ENCODE measurements at regions not wholly inside any gene's neighbourhood (a gene's known extent, or its start where the extent isn't known, plus 50 kb on each side); places are given as distances from the start of the nearest gene placed in this dataset.

- TF ChIP-seq YY1 (IDR thresholded peaks at IDR 0.05; ENCODE audit: borderline replicate concordance in 1 of 3, control insufficient read depth in 1 of 3, extremely low read depth in 1 of 3, insufficient read depth in 3 of 3, insufficient read length in 1 of 3, insufficient replicate concordance in 2 of 3, low read depth in 1 of 3, low read length in 2 of 3) = peak in 1 of 3 experiments; percentile 26
- TF ChIP-seq NFE2 (IDR thresholded peaks at IDR 0.05; ENCODE audit: low read depth) = peak; percentile 82
- TF ChIP-seq DPF2 (IDR thresholded peaks at IDR 0.05) = 0 out of 2 replicates have a peak, but pooled peaks have one; percentile 18
- 0 out of 2 replicates have a peak, but pooled peaks have one; percentile 33 for TF ChIP-seq SP1 (CRISPR knock-in tag; IDR thresholded peaks at IDR 0.05)
- 0 out of 4 replicates have a peak, but pooled peaks of 1 of the 2 experiments have one; percentile 63 for TF ChIP-seq TEAD1 (CRISPR knock-in tag; IDR thresholded peaks at IDR 0.05)
- 0 out of 2 replicates have a peak, but pooled peaks have one; percentile 2 for TF ChIP-seq FOSL1 (tag; conservative IDR thresholded peaks at IDR 0.05)
- no peak for TF ChIP-seq POLR2H (tag; IDR thresholded peaks at IDR 0.05; ENCODE audit: low read depth)
- TF ChIP-seq RAD21 (CRISPR knock-in tag; conservative IDR thresholded peaks at IDR 0.05 in 1 of 2, IDR thresholded peaks at IDR 0.05 in 1 of 2) = peak; percentile 20 to 29; a peak in 2 of 4 replicates
- peak; percentile 71 for TF ChIP-seq C11orf30 (IDR thresholded peaks at IDR 0.05; ENCODE audit: low read depth)
- peak; percentile 22; the same call in 1 of the 2 replicates for TF ChIP-seq ZNF316 (IDR thresholded peaks at IDR 0.05)
- TF ChIP-seq ATF1 (CRISPR knock-in tag; IDR thresholded peaks at IDR 0.05) = no peak
- TF ChIP-seq ATF1 (tag; IDR thresholded peaks at IDR 0.05) = peak; percentile 37; the same call in 1 of the 2 replicates
- no peak for TF ChIP-seq TCFL5 (CRISPR knock-in tag; conservative IDR thresholded peaks at IDR 0.05)
- peak in 2 of 3 experiments; percentile 17 to 33; a peak in 1 of 6 replicates for TF ChIP-seq CTCF (IDR thresholded peaks at IDR 0.05 in 2 of 3, conservative IDR thresholded peaks at IDR 0.05 in 1 of 3; ENCODE audit: insufficient read depth in 2 of 3, low read depth in 1 of 3, low read length in 3 of 3)
- TF ChIP-seq MYC (IDR thresholded peaks at IDR 0.05; ENCODE audit: low read depth, low read length) = no peak
- TF ChIP-seq MYC (CRISPR knock-in tag; IDR thresholded peaks at IDR 0.05; ENCODE audit: borderline replicate concordance, low read depth) = no peak
- 0 out of 4 replicates have a peak, but pooled peaks of 1 of the 2 experiments have one; percentile 28 for TF ChIP-seq HDAC1 (IDR thresholded peaks at IDR 0.05)
- TF ChIP-seq, protein P1, sequence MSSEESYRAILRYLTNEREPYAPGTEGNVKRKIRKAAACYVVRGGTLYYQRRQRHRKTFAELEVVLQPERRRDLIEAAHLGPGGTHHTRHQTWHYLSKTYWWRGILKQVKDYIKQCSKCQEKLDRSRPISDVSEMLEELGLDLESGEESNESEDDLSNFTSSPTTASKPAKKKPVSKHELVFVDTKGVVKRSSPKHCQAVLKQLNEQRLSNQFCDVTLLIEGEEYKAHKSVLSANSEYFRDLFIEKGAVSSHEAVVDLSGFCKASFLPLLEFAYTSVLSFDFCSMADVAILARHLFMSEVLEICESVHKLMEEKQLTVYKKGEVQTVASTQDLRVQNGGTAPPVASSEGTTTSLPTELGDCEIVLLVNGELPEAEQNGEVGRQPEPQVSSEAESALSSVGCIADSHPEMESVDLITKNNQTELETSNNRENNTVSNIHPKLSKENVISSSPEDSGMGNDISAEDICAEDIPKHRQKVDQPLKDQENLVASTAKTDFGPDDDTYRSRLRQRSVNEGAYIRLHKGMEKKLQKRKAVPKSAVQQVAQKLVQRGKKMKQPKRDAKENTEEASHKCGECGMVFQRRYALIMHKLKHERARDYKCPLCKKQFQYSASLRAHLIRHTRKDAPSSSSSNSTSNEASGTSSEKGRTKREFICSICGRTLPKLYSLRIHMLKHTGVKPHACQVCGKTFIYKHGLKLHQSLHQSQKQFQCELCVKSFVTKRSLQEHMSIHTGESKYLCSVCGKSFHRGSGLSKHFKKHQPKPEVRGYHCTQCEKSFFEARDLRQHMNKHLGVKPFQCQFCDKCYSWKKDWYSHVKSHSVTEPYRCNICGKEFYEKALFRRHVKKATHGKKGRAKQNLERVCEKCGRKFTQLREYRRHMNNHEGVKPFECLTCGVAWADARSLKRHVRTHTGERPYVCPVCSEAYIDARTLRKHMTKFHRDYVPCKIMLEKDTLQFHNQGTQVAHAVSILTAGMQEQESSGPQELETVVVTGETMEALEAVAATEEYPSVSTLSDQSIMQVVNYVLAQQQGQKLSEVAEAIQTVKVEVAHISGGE (CRISPR knock-in tag; IDR thresholded peaks at IDR 0.05) = 0 out of 6 replicates have a peak, but pooled peaks of 1 of the 3 experiments have one; percentile 43
- TF ChIP-seq ZNF232 (CRISPR knock-in tag; IDR thresholded peaks at IDR 0.05) = no peak
- peak; percentile 86 for TF ChIP-seq CTBP1 (IDR thresholded peaks at IDR 0.05; ENCODE audit: borderline replicate concordance)
- peak; percentile 63 for TF ChIP-seq MAFG (tag; conservative IDR thresholded peaks at IDR 0.05)
- TF ChIP-seq NFRKB (IDR thresholded peaks at IDR 0.05; ENCODE audit: low read depth) = 0 out of 2 replicates have a peak, but pooled peaks have one; percentile 41
- TF ChIP-seq ATF7 (IDR thresholded peaks at IDR 0.05) = peak; percentile 47
Measured at GRCh38 chr1:234848972-234849649, 239.1 kb upstream of the IRF2BP2 start (continued).

All from K562 (cell line).